ENCODE measurements at regions not wholly inside any gene's neighbourhood (a gene's known extent, or its start where the extent isn't known, plus 50 kb on each side); places are given as distances from the start of the nearest gene placed in this dataset.
A peak's percentile ranks its signal among the peaks of the same experiment; 100 is the strongest.

DNA sequence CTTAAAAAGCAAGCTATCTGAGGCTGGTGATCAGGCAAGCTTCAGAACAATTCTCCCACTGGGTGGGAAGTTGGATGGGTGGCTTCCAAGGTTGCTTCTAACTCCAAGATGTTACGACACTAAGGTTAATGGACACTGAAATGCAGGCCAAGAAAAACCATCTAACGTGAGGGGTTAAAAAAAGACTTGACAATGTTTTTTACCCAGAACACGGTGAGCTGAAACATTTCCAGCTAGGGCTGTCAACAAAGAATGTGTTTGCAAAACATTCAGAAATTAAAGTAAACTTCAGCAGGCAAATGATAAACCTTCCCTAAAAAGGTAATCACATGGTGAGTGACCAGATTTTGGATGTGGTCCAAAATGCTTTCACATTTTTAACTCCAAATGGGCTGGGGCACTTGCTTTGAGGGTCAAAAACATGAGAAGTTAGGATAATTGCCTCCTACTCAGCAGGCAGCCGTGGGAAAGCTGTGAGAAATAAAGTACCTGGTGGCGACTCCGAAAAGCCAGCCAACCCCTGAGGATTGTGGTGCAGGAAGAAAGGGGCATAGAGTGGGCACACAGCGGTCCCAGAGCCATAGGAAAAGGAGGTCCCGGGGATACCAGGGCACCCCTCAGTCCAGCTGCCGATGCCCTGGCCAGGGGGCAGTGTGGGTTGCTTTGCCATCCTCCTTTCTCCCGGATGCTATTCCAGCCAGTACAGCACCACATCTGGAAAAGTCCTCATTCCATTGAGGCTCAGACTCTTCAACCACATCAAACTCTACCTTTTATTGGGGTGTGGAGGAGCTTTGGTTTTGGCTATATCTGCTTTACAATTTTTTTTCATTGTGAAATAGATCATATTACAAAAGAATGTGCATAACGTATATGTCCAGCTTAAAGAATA is 90.0 kb upstream of the ATL2 start:
- H3K36me3 ChIP-seq (ENCODE audit: low read length), result no peaks in the 10 kb centered on the region
- H3K27ac ChIP-seq (ENCODE audit: low read depth, low read length), result no peak overlapping the region
- TF ChIP-seq EZH2phosphoT487 (conservative IDR thresholded peaks at IDR 0.05; ENCODE audit: low read length), result no peak
- TF ChIP-seq, protein P1, sequence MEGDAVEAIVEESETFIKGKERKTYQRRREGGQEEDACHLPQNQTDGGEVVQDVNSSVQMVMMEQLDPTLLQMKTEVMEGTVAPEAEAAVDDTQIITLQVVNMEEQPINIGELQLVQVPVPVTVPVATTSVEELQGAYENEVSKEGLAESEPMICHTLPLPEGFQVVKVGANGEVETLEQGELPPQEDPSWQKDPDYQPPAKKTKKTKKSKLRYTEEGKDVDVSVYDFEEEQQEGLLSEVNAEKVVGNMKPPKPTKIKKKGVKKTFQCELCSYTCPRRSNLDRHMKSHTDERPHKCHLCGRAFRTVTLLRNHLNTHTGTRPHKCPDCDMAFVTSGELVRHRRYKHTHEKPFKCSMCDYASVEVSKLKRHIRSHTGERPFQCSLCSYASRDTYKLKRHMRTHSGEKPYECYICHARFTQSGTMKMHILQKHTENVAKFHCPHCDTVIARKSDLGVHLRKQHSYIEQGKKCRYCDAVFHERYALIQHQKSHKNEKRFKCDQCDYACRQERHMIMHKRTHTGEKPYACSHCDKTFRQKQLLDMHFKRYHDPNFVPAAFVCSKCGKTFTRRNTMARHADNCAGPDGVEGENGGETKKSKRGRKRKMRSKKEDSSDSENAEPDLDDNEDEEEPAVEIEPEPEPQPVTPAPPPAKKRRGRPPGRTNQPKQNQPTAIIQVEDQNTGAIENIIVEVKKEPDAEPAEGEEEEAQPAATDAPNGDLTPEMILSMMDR (IDR thresholded peaks at IDR 0.05; ENCODE audit: insufficient read depth, low read length, poor library complexity, severe bottlenecking), result no peak

DNA sequence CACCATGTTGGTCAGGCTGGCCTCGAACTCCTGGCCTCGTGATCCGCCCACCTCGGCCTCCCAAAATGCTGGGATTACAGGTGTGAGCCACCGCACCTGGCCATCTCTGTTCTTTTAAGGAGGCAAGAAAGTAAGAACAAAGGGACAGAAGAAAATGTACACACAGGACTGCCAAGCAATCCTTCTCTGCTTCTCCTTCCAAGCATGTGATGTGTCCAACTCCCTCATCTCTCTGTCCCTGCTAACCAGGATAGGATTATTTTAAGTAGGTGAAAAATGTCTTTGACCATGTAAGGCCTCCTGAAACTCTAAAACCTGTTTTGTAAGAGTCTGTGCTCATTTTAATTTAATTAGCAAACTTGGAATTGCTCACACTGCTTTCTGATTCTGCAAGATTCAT is 89.3 kb upstream of the ATL2 start:
- no peaks in the 10 kb centered on the region for H3K9me2 ChIP-seq (replicated peaks; ENCODE audit: insufficient read depth, low read length)
- H3K9ac ChIP-seq (ENCODE audit: low read length), result no peak overlapping the region
- no peaks in the 10 kb centered on the region for H3K9me3 ChIP-seq (ENCODE audit: insufficient read depth, low read length)
- H3K27ac ChIP-seq (ENCODE audit: low read depth, low read length), result no peak overlapping the region
- no peaks in the 10 kb centered on the region for H4K20me1 ChIP-seq (ENCODE audit: low read depth, low read length)
- no peak overlapping the region for H3K4me2 ChIP-seq (ENCODE audit: low read depth, low read length, poor library complexity, severe bottlenecking)
- H3K27me3 ChIP-seq (ENCODE audit: low read length), result peaks cover 3% of the 10 kb centered on the region; the same call in 1 of the 2 replicates
- TF ChIP-seq EZH2phosphoT487 (conservative IDR thresholded peaks at IDR 0.05; ENCODE audit: low read length), result no peak
- TF ChIP-seq, protein P1 (IDR thresholded peaks at IDR 0.05; ENCODE audit: insufficient read depth, low read length, poor library complexity, severe bottlenecking), result no peak
- H3K79me2 ChIP-seq (ENCODE audit: insufficient read depth, low read length), result no peaks in the 10 kb centered on the region
- no peaks in the 10 kb centered on the region for H3F3A ChIP-seq (ENCODE audit: insufficient read depth)
- no peak overlapping the region for H3K4me3 ChIP-seq (ENCODE audit: insufficient read depth, low read length, poor library complexity, severe bottlenecking)
- H2AFZ ChIP-seq (ENCODE audit: low read depth, low read length, severe bottlenecking), result no peak overlapping the region
- no peaks in the 10 kb centered on the region for H3K36me3 ChIP-seq (ENCODE audit: low read length)

More for the DNA sequence above, 90.0 kb upstream of the ATL2 start:
- Histone ChIP-seq H3F3A (ENCODE audit: insufficient read depth) (no peaks in the 10 kb centered on the region), H3K4me2 (ENCODE audit: low read depth, low read length, poor library complexity, severe bottlenecking) (no peak overlapping the region), H3K27me3 (ENCODE audit: low read length) (peaks cover 3% of the 10 kb centered on the region; the same call in 1 of the 2 replicates), H3K9me2 (replicated peaks; ENCODE audit: insufficient read depth, low read length) (no peaks in the 10 kb centered on the region), H2AFZ (ENCODE audit: low read depth, low read length, severe bottlenecking) (no peak overlapping the region), H3K9me3 (ENCODE audit: insufficient read depth, low read length) (no peaks in the 10 kb centered on the region), H3K79me2 (ENCODE audit: insufficient read depth, low read length) (no peaks in the 10 kb centered on the region), H3K4me3 (ENCODE audit: insufficient read depth, low read length, poor library complexity, severe bottlenecking) (no peak overlapping the region), H4K20me1 (ENCODE audit: low read depth, low read length) (no peaks in the 10 kb centered on the region), H3K9ac (ENCODE audit: low read length) (no peak overlapping the region)

DNA sequence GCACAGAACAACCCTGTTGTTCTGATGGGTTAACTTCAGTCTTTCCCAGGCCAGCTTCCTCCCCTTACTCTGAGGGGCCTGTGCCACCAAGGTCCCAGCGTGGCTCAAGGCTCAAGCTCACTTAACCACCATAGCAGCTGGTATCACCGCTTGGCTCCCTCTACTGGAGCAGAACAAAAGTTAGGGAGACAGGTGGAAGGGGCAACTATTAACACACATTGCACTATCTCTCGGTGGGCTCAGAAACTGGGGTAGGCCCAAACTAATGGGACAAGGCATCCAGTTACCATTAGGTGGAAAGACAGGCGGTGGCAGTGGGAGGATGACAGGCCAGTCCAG is 88.7 kb upstream of the ATL2 start:
- Histone ChIP-seq H3K9ac (ENCODE audit: low read length) (no peak overlapping the region), H3K79me2 (ENCODE audit: insufficient read depth, low read length) (no peaks in the 10 kb centered on the region), H3K4me3 (ENCODE audit: insufficient read depth, low read length, poor library complexity, severe bottlenecking) (no peak overlapping the region), H3K27ac (ENCODE audit: low read depth, low read length) (no peak overlapping the region), H3K9me2 (replicated peaks; ENCODE audit: insufficient read depth, low read length) (no peaks in the 10 kb centered on the region), H3K9me3 (ENCODE audit: insufficient read depth, low read length) (no peaks in the 10 kb centered on the region), H3K27me3 (ENCODE audit: low read length) (peaks cover 3% of the 10 kb centered on the region; the same call in 1 of the 2 replicates), H3K4me2 (ENCODE audit: low read depth, low read length, poor library complexity, severe bottlenecking) (no peak overlapping the region), H2AFZ (ENCODE audit: low read depth, low read length, severe bottlenecking) (peak overlapping the region; percentile 5), H3K36me3 (ENCODE audit: low read length) (no peaks in the 10 kb centered on the region), H3F3A (ENCODE audit: insufficient read depth) (no peaks in the 10 kb centered on the region), H4K20me1 (ENCODE audit: low read depth, low read length) (no peaks in the 10 kb centered on the region)
- TF ChIP-seq, protein P1 (IDR thresholded peaks at IDR 0.05; ENCODE audit: insufficient read depth, low read length, poor library complexity, severe bottlenecking), result peak; percentile 56
- TF ChIP-seq EZH2phosphoT487 (conservative IDR thresholded peaks at IDR 0.05; ENCODE audit: low read length), result no peak

All from SU-DHL-6 (cell line).